ENCODE measurements at regions not wholly inside any gene's neighbourhood (a gene's known extent, or its start where the extent isn't known, plus 50 kb on each side); places are given as distances from the start of the nearest gene placed in this dataset.
"Not testable (repeated sequence)": the region's sequence is repeated elsewhere in the genome, so short reads cannot be mapped to it uniquely, and the experiment has no call there.

- in situ Hi-C loops (cut with HindIII; ENCODE audit: low pct_ligation_motif_present, low pct_unique_long_range_greater_than_20kb, low sequenced_read_pairs) = no loop called here
- DNase-seq = no peak
These were observed 609.2 kb downstream of the TLE1 start for GRCh38 chr9:81080185-81080584.

DNA sequence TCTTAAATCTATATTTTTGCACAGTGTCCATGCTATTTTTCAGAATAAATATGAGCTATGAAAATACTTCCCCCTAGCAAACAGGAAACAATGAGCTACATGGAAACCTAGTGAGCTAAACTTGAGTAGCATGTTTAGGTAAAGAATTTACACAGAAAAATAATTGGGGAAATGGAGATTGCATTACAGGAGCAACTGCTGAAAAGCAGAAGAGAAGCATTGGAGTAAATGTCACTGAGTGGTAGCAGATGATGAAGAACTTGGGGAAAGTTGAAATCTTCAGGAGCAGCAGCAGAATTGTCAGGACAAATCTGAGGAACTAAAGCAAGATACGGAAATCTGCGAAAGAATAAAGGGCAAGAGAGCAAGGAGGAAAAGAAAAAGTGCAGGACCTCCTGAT is 610.3 kb downstream of the TLE1 start:
- in situ Hi-C loops (cut with HindIII; ENCODE audit: low pct_ligation_motif_present, low pct_unique_long_range_greater_than_20kb, low sequenced_read_pairs) = no loop called here

GRCh38 chr9:81078555-81078954 is 610.8 kb downstream of the TLE1 start:
- in situ Hi-C loops (cut with HindIII; ENCODE audit: low pct_ligation_motif_present, low pct_unique_long_range_greater_than_20kb, low sequenced_read_pairs) = no loop called here
- no peak for DNase-seq

More for the DNA sequence above, 610.3 kb downstream of the TLE1 start:
- no peak for DNase-seq

DNA sequence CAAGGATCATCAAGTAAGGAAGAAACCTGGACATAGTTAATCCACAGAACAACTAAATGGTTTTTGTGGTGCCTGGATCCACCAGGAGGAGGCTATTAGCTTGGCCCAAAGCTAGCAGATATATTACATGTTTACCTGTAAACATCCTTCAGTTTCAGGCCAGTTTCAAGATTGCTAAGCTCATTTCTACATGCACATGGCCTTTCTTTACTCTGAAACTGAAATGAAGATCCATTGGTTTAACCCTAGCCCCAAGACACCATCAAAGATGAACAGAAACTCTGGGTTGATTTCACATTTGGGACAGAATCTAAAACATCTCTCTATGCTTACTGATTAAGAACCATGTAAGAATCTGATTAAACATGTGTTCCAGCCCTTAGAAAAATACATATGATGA is 611.8 kb downstream of the TLE1 start:
- DNase-seq = no peak
- in situ Hi-C loops (cut with HindIII; ENCODE audit: low pct_ligation_motif_present, low pct_unique_long_range_greater_than_20kb, low sequenced_read_pairs) = no loop called here

- DNase-seq = no peak
- in situ Hi-C loops (cut with HindIII; ENCODE audit: low pct_ligation_motif_present, low pct_unique_long_range_greater_than_20kb, low sequenced_read_pairs) = no loop called here
These were observed 613.2 kb downstream of the TLE1 start for GRCh38 chr9:81076131-81076530.

DNA sequence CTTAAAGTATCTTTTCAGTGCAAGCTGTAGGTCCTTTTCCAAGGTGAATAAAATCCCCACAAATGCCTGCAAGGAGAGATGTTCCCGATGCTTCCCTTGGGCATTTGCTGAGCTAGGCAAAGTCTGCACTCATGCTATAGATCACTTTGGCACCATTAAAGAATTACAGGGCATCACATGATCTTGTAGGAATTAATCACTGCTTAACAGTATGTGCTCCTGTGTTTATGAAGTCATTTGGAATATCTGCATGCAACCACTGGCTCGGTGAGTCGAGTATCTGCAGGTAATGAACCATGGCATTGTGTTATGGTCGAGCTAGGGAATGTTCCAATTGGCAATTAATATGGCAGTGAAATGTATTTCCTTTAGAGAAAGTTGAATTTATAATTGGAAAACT is 615.1 kb downstream of the TLE1 start:
- no peak for DNase-seq

GRCh38 chr9:81073821-81074220 is 615.5 kb downstream of the TLE1 start:
- in situ Hi-C loops (cut with HindIII; ENCODE audit: low pct_ligation_motif_present, low pct_unique_long_range_greater_than_20kb, low sequenced_read_pairs) = no loop called here
- DNase-seq = no peak

More for the DNA sequence above, 615.1 kb downstream of the TLE1 start:
- in situ Hi-C loops (cut with HindIII; ENCODE audit: low pct_ligation_motif_present, low pct_unique_long_range_greater_than_20kb, low sequenced_read_pairs) = no loop called here

GRCh38 chr9:81072758-81073157 is 616.6 kb downstream of the TLE1 start:
- in situ Hi-C loops (cut with HindIII; ENCODE audit: low pct_ligation_motif_present, low pct_unique_long_range_greater_than_20kb, low sequenced_read_pairs) = no loop called here

DNA sequence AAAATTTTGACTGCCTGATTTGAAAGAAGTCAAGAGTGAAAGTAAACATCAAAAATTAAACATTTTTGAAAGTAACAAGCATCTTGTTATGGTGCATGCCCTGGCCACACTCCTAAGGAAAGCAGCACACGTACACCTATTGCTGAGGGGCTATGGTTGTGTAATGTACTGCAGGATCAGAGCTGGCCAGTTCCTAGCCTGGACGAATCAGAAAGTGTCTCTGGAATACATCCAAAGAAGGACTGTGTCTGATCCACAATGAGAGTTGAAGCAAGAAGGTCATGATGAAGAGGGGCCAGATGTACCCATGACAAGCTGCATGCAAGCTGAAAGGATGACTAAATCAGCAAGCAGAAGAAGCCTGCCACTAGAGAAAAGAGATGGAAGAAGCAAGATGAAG is 618.2 kb downstream of the TLE1 start:
- in situ Hi-C loops (cut with HindIII; ENCODE audit: low pct_ligation_motif_present, low pct_unique_long_range_greater_than_20kb, low sequenced_read_pairs) = no loop called here

More at GRCh38 chr9:81072758-81073157, 616.6 kb downstream of the TLE1 start:
- DNase-seq = no peak

GRCh38 chr9:81070689-81071088 is 618.7 kb downstream of the TLE1 start:
- DNase-seq = no peak
- in situ Hi-C loops (cut with HindIII; ENCODE audit: low pct_ligation_motif_present, low pct_unique_long_range_greater_than_20kb, low sequenced_read_pairs) = no loop called here

More for the DNA sequence above, 618.2 kb downstream of the TLE1 start:
- no peak for DNase-seq

GRCh38 chr9:81069923-81070322 is 619.4 kb downstream of the TLE1 start:
- in situ Hi-C loops (cut with HindIII; ENCODE audit: low pct_ligation_motif_present, low pct_unique_long_range_greater_than_20kb, low sequenced_read_pairs) = no loop called here
- no peak for DNase-seq

DNA sequence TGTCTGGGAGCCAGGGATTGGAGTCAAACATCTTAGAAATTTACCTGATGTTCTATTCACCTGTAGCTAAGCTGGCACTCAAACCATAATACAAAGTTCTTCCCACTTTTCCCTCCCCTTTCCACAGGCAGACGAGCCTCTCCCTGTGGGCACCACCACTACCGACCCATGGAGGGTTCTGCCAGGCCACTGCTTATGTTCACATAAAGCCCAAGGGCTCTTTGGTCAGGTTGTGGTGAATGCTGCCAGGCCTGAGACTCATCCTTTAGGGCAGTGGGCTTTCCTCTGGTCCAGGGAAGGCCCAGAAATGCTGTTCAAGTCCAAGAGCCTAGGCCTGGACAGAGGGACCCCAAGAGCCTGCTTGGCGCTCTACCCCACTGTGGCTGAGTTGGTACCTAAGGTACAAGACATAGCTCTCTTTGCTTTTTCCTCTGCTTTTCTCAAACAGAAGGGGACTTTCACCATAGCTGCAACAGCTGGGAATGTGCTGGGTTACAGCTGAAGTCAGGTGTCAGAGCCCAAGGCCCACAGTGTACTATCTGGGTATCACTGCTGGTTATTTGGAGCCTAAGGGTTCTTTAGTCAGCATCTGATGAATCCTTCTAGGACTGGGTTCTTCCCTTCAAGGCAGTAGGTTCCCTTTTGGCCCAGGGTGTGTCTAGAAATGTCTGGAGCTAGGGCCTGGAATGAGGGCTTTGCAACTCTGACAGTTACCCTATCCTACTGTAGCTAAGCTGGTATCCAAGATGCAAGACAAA is 620.1 kb downstream of the TLE1 start:
- in situ Hi-C loops (cut with HindIII; ENCODE audit: low pct_ligation_motif_present, low pct_unique_long_range_greater_than_20kb, low sequenced_read_pairs) = no loop called here
- DNase-seq = no peak

DNA sequence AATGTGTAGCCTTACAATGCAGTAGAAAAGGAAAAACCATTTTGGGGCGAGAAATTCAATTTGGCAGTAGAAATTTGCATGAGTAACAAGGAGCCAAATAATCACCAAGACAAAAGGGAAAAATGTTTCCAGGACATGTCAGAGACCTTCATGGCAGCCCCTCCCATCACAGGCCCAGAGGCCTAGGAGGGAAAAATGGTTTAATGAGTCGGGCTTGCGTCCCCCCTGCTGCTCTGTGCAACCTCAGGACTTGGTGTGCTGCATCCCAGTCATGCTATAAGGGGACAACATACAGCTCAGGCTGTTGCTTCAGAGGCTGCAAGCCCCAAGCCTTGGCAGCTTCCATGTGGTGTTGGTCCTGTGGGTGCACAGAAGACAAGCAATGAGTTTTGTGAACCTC is 626.4 kb downstream of the TLE1 start:
- DNase-seq; in situ Hi-C loops (cut with HindIII; ENCODE audit: low pct_ligation_motif_present, low pct_unique_long_range_greater_than_20kb, low sequenced_read_pairs): not testable (repeated sequence)

DNA sequence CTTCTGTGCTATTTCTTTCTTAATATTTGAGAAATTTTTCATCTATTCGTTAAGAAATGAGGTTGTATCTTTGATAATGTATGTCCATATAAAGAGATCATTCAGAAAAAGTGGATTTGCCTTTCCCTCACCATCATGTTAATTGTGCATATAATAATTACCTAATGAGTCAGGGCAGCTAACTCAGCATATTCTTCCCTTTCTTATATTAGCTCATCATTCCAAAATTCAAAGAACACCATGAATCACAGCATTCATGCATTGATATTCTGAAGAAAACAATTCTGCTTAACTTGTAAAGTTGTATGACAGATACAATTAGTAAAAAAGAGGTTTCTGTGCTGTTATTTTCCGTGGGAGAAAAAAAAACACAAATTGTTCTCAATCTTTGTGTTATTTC is 630.6 kb downstream of the TLE1 start:
- in situ Hi-C loops (cut with HindIII; ENCODE audit: low pct_ligation_motif_present, low pct_unique_long_range_greater_than_20kb, low sequenced_read_pairs) = no loop called here
- no peak for DNase-seq

DNA sequence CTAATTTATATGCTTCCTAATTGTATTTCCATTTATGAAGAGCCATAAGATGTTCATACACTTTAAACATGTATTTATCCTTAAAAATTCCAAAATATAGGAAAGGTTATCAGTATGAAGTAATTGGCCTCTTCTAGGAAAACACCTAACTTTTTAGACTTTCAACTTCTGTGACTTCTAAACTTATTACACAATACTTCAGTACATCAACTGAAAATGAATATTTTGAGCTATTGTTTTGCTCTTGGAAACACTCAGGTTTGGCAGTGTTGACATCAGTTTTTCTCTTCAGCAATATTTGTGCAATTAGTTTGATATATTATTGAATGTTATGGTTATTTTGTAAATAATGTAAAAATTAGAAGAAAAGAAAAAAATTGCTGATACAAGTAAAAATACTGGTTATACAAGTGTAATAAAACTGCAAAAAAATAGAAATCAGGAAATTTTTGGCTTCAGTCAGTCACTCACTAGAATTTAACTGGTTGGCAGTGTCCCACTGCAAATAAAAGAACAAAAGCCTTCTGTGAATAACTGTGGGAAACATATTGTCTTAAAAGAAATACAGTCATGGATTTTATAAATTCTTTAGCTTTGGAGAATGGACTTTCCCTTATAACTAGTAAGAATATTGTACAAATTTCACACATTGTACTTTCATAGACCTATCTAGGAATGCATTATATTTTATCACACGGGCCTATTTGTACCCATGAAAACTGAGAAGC is 635.9 kb downstream of the TLE1 start:
- DNase-seq = no peak
- in situ Hi-C loops (cut with HindIII; ENCODE audit: low pct_ligation_motif_present, low pct_unique_long_range_greater_than_20kb, low sequenced_read_pairs) = no loop called here

DNA sequence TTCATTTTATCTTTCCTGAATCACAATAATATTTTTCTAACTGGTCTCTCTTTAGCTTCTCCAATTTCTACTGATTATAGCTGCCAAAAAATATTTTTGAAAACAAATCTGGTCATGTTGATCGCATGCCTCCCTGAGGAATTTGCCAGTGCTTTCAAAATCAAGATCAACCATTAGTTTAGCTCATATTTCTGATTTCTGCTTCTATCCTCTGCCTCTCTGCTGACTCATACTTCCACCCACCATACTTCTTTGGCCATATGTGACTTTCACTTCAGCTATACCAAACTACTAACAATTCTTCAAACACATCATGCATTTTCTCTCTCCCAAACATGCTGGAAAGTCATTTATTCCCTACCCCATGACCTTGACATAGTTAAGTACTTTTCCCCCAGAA is 636.5 kb downstream of the TLE1 start:
- no peak for DNase-seq
- in situ Hi-C loops (cut with HindIII; ENCODE audit: low pct_ligation_motif_present, low pct_unique_long_range_greater_than_20kb, low sequenced_read_pairs) = no loop called here

DNA sequence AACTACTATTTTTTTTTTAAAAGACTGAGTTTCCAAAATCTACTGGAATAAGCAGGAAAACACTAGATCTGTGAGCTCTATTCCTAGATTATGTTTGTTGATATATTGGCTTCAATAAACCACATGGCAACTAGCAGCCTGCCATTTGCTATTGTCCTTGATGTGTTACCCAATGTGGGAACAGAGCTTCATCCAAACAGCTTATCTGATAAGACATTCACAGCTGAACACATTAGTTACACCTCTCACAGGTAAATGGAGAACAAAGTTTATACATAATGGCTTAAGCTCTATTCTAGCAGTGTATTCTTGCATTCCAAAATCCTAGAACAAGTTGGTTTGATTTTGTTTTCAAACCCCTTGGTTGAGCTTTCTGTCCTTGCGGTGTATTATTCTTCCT is 642.1 kb downstream of the TLE1 start:
- no peak for DNase-seq
- in situ Hi-C loops (cut with HindIII; ENCODE audit: low pct_ligation_motif_present, low pct_unique_long_range_greater_than_20kb, low sequenced_read_pairs) = no loop called here

DNA sequence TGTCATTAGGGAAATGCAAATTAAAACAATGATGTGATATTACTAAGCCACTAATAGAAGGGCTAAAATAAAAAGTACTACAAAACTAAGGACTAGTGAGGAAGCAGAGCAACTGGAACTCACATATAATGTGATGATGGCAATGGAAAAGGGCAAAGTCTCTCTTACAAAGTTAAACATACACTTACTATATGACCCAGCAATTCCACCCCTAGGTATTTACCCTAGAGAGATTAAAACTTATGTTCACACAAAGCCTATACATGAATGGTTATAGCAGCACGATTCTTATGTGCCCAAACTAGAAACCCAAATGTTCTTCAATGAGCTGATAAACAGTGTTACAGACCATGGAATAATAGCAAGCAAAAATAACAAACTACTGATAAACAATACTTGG is 643.7 kb downstream of the TLE1 start:
- in situ Hi-C loops (cut with HindIII; ENCODE audit: low pct_ligation_motif_present, low pct_unique_long_range_greater_than_20kb, low sequenced_read_pairs) = no loop called here

GRCh38 chr9:81037889-81038288 is 651.5 kb downstream of the TLE1 start:
- in situ Hi-C loops (cut with HindIII; ENCODE audit: low pct_ligation_motif_present, low pct_unique_long_range_greater_than_20kb, low sequenced_read_pairs) = no loop called here
- DNase-seq = no peak

More for the DNA sequence above, 643.7 kb downstream of the TLE1 start:
- no peak for DNase-seq

DNA sequence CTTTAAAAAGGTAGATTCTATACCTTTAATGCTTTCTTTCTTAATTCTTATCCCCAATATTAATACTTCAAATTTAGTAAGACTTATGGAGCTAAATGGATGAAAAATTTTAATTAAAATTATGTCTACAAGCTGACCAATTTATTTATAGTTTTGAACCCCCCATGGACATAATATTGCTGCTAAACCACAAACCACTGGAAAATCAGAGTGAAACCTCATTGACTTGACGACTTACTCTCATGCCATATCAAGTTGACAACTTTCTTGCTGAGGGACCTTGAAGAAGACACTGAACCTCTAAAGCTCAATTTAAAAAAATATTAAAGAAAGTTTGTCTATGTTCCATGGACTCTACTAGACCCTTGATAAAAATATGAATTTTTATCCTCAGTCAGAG is 653.7 kb downstream of the TLE1 start:
- in situ Hi-C loops (cut with HindIII; ENCODE audit: low pct_ligation_motif_present, low pct_unique_long_range_greater_than_20kb, low sequenced_read_pairs) = no loop called here
- DNase-seq = no peak
